SK-N-SH (cell line): ENCODE measurements at regions not wholly inside any gene's neighbourhood (a gene's known extent, or its start where the extent isn't known, plus 50 kb on each side); places are given as distances from the start of the nearest gene placed in this dataset.

Experiments
- EP300 ChIP-seq, 2 experiments: IDR thresholded peaks; 2 replicates each; pipeline versions ENCODE4 v1.4.0 to v1.6.1; 2012; ENCODE audit warnings: borderline replicate concordance in 1 of 2, low read depth in 1 of 2, low read length in 1 of 2
- GABPA ChIP-seq: IDR thresholded peaks from 2 replicates; pipeline ENCODE4 v1.4.0; 2012; ENCODE audit warnings: low read depth, mild to moderate bottlenecking
- IRF3 ChIP-seq: fragments of 150-350 bp; IDR thresholded peaks from 2 replicates; pipeline ENCODE4 v1.6.1; 2016; ENCODE audit warnings: mild to moderate bottlenecking, low read depth, low read length
- REST ChIP-seq: IDR thresholded peaks from 2 replicates; pipeline ENCODE4 v1.6.1; 2012; ENCODE audit warnings: mild to moderate bottlenecking, low read depth, low read length, moderate library complexity
- SMC3 ChIP-seq: IDR thresholded peaks from 2 replicates; pipeline ENCODE4 v1.6.1; 2012; ENCODE audit warnings: low read depth, low read length, improper control_type of control experiment
- TCF12 ChIP-seq: IDR thresholded peaks from 2 replicates; pipeline ENCODE4 v1.4.0; 2012
- TF ChIP-seq, protein P1 (sequence below): fragments of 200-600 bp; sonication (generic); IDR thresholded peaks from 2 replicates; pipeline ENCODE4 v1.6.1; 2017; ENCODE audit warnings: antibody characterized with exemption, mild to moderate bottlenecking, moderate library complexity
- TF ChIP-seq, protein P2 (sequence below): IDR thresholded peaks from 2 replicates; pipeline ENCODE4 v1.4.0; 2012; ENCODE audit warnings: low read depth, borderline replicate concordance

- TF ChIP-seq GABPA (no peak), REST (no peak), SMC3 (no peak), TCF12 (no peak), EP300 (IDR thresholded peaks at IDR 0.05; ENCODE audit: borderline replicate concordance in 1 of 2, low read depth in 1 of 2, low read length in 1 of 2) (no peak), IRF3 (no peak)
- TF ChIP-seq, protein P1, sequence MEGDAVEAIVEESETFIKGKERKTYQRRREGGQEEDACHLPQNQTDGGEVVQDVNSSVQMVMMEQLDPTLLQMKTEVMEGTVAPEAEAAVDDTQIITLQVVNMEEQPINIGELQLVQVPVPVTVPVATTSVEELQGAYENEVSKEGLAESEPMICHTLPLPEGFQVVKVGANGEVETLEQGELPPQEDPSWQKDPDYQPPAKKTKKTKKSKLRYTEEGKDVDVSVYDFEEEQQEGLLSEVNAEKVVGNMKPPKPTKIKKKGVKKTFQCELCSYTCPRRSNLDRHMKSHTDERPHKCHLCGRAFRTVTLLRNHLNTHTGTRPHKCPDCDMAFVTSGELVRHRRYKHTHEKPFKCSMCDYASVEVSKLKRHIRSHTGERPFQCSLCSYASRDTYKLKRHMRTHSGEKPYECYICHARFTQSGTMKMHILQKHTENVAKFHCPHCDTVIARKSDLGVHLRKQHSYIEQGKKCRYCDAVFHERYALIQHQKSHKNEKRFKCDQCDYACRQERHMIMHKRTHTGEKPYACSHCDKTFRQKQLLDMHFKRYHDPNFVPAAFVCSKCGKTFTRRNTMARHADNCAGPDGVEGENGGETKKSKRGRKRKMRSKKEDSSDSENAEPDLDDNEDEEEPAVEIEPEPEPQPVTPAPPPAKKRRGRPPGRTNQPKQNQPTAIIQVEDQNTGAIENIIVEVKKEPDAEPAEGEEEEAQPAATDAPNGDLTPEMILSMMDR = no peak
- TF ChIP-seq, protein P2, sequence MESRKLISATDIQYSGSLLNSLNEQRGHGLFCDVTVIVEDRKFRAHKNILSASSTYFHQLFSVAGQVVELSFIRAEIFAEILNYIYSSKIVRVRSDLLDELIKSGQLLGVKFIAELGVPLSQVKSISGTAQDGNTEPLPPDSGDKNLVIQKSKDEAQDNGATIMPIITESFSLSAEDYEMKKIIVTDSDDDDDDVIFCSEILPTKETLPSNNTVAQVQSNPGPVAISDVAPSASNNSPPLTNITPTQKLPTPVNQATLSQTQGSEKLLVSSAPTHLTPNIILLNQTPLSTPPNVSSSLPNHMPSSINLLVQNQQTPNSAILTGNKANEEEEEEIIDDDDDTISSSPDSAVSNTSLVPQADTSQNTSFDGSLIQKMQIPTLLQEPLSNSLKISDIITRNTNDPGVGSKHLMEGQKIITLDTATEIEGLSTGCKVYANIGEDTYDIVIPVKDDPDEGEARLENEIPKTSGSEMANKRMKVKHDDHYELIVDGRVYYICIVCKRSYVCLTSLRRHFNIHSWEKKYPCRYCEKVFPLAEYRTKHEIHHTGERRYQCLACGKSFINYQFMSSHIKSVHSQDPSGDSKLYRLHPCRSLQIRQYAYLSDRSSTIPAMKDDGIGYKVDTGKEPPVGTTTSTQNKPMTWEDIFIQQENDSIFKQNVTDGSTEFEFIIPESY = no peak
Observed at GRCh38 chr5:114176356-114176755, 185.5 kb upstream of the KCNN2 start.
